ENCODE measurements at regions not wholly inside any gene's neighbourhood (a gene's known extent, or its start where the extent isn't known, plus 50 kb on each side); places are given as distances from the start of the nearest gene placed in this dataset.

- DNase-seq, result no peak
Measured at GRCh38 chr9:2913026-2913425, 69.1 kb upstream of the PUM3 start.

GRCh38 chr9:2907411-2907810, 63.5 kb upstream of the PUM3 start:
- no peak for DNase-seq

GRCh38 chr9:2904242-2904930, 60.5 kb upstream of the PUM3 start:
- no peak for DNase-seq
